GM23248 (cell line): ENCODE measurements at regions not wholly inside any gene's neighbourhood (a gene's known extent, or its start where the extent isn't known, plus 50 kb on each side); places are given as distances from the start of the nearest gene placed in this dataset.

Experiments used
- EZH2 ChIP-seq: fragments of 200-600 bp; sonication (generic); IDR thresholded peaks from 2 replicates; pipeline ENCODE4 v1.6.1; 2018; ENCODE audit warnings: antibody characterized with exemption, mild to moderate bottlenecking; ENCODE audit not compliant: insufficient read depth, poor library complexity, severe bottlenecking
- EZH2phosphoT487 ChIP-seq: fragments of 200-600 bp; sonication (generic); IDR thresholded peaks from 2 replicates; pipeline ENCODE4 v1.6.1; 2018; ENCODE audit warnings: antibody characterized with exemption, moderate library complexity, mild to moderate bottlenecking, low read depth; ENCODE audit not compliant: insufficient read depth

- TF ChIP-seq EZH2: no peak
- TF ChIP-seq EZH2phosphoT487: no peak
Measured at GRCh38 chr4:188228279-188228678, 89.0 kb downstream of the TRIML1 start.
